Gastrocnemius medialis (tissue), 4 donors: ENCODE measurements at regions not wholly inside any gene's neighbourhood (a gene's known extent, or its start where the extent isn't known, plus 50 kb on each side); places are given as distances from the start of the nearest gene placed in this dataset.

Experiments used
- ATAC-seq, 2 donors: fragments of 150-250 bp; one replicate each; pipeline ENCODE4 v1.9.1; 2016
- DNase-seq, 2 donors: peaks; one replicate each; pipeline ENCODE4 v3.0.0-alpha.2; 2019
- H3K27ac ChIP-seq, 4 donors: fragments of 200-600 bp; sonication (generic); 1 replicate in 1 of 4; 2 replicates in 3 of 4; pipeline ENCODE4 v1.5.1; 2016 to 2018; ENCODE audit warnings: mild to moderate bottlenecking in 2 of 4, moderate library complexity in 1 of 4
- H3K27me3 ChIP-seq, 3 donors: fragments of 200-600 bp; sonication (generic) in 2 of 3; 1 replicate in 1 of 3; 2 replicates in 2 of 3; pipeline versions ENCODE4 v1.5.1 to v1.6.0; 2016 to 2019; ENCODE audit warnings: mild to moderate bottlenecking in 1 of 3, moderate library complexity in 1 of 3
- H3K36me3 ChIP-seq, 2 donors: fragments of 200-600 bp; sonication (generic) in 1 of 2; one replicate each; pipeline ENCODE4 v1.5.1; 2017 to 2018
- H3K4me1 ChIP-seq, 2 donors: fragments of 200-600 bp; sonication (generic) in 1 of 2; one replicate each; pipeline ENCODE4 v1.5.1; 2016 to 2017; ENCODE audit warnings: mild to moderate bottlenecking in 2 of 2
- H3K4me3 ChIP-seq, 4 donors: fragments of 200-600 bp; sonication (generic) in 3 of 4; 1 replicate in 1 of 4; 2 replicates in 3 of 4; pipeline ENCODE4 v1.5.1; 2016 to 2019; ENCODE audit warnings: mild to moderate bottlenecking in 2 of 4
- H3K9me3 ChIP-seq, 3 donors: fragments of 200-600 bp; sonication (generic) in 2 of 3; 1 replicate in 1 of 3; 2 replicates in 2 of 3; pipeline ENCODE4 v1.5.1; 2016 to 2019
- POLR2A ChIP-seq, 2 donors: fragments of 450-650 bp; IDR thresholded peaks; one replicate each; pipeline ENCODE4 v1.6.1; 2017; ENCODE audit warnings: antibody characterized with exemption in 2 of 2, mild to moderate bottlenecking in 2 of 2, moderate library complexity in 2 of 2
- in situ Hi-C, 4 donors: fragments of 200-750 bp; cut with MboI; loops; one replicate each; pipeline versions ENCODE4 v1.15.0 to v1.8.0; 2017; ENCODE audit warnings: low sequenced_read_pairs in 4 of 4
- intact Hi-C: fragments of 100-400 bp; cut with DNase I; formaldehyde crosslinking; loops from one replicate; pipeline ENCODE4 v1.15.1; 2023; ENCODE audit warnings: low total_unique reads
- TF ChIP-seq, protein P1 (sequence below), 5 experiments: fragments of 450-650 bp in 3 of 5; fragments of 200-600 bp in 2 of 5; sonication (generic) in 2 of 5; IDR thresholded peaks in 4 of 5; conservative IDR thresholded peaks in 1 of 5; 1 replicate in 4 of 5; 2 replicates in 1 of 5; pipeline ENCODE4 v1.5.1; 2016 to 2019; ENCODE audit warnings: antibody characterized with exemption in 5 of 5, mild to moderate bottlenecking in 3 of 5, moderate library complexity in 3 of 5

DNA sequence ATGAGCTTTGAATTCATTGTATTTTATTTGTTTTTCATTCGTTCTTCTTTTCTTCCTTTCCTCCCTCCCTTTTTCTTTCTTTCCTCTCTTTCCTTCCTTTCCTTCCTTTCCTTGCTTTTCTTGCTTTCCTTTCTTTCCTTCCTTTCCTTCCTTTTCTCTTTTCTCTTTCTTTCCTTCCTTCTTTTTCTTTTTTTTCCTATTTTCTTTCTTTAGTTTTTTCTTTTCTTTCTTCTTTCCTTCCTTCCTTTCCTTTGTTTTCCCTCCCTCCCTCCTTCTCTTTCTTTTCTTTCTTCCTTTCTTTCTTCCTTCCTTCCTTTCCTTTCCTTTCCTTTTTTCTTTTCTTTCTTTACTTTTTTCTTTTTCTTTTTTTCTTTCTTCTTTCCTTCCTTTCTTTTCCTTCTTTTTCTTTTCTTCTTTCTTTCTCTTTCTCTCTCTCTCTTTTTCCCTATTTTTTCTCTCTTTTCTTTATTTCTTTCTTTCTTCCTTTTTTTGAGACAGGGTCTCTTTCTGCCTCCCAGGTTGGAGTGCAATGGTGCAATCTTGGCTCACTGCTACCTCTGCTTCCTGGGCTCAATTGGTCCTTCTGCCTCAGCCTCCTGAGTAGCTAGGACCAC is 357.1 kb upstream of the PRR16 start:
- DNase-seq = no peak

DNA sequence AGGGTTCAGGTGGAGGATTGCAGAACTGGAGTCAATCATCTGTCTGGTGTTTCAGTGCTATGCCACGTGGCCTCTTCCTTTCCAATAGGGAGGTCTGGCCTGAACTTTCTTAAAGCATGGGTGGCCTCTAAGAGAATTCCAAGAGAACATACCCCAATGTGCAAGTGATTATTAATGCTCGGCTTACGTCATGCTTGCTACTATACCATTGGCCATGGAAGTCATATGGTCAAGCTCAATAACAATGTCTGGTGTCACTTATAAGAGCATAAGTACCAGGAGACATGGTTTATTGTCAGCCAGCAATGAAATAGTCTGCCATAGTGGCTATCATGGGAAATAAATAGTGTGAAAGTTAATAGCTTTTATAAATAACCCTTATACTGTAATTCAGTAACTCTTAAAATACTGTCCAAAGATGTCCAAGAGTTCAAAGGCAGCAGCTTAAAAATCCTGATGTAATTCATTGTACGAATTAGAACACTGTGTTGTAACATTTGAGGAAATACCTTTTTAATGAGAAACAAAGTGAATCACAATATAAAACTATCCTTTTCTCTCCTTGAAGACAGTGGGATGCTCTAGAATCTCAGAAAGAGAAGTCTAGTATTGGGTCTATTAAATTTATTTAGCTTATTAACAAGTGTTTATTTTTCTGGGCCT is 355.4 kb upstream of the PRR16 start:
- Histone ChIP-seq H3K9me3 (no peaks in the 10 kb centered on the region), H3K27ac (no peak overlapping the region), H3K27me3 (no peaks in the 10 kb centered on the region), H3K4me3 (no peak overlapping the region), H3K36me3 (no peaks in the 10 kb centered on the region), H3K4me1 (no peaks in the 10 kb centered on the region)
- DNase-seq (no peak), ATAC-seq (no peak)
- intact Hi-C loops = no loop called here
- in situ Hi-C loops = no loop called here
- no peak for TF ChIP-seq POLR2A (IDR thresholded peaks at IDR 0.05)
- TF ChIP-seq, protein P1, sequence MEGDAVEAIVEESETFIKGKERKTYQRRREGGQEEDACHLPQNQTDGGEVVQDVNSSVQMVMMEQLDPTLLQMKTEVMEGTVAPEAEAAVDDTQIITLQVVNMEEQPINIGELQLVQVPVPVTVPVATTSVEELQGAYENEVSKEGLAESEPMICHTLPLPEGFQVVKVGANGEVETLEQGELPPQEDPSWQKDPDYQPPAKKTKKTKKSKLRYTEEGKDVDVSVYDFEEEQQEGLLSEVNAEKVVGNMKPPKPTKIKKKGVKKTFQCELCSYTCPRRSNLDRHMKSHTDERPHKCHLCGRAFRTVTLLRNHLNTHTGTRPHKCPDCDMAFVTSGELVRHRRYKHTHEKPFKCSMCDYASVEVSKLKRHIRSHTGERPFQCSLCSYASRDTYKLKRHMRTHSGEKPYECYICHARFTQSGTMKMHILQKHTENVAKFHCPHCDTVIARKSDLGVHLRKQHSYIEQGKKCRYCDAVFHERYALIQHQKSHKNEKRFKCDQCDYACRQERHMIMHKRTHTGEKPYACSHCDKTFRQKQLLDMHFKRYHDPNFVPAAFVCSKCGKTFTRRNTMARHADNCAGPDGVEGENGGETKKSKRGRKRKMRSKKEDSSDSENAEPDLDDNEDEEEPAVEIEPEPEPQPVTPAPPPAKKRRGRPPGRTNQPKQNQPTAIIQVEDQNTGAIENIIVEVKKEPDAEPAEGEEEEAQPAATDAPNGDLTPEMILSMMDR (IDR thresholded peaks at IDR 0.05 in 4 of 5, conservative IDR thresholded peaks at IDR 0.05 in 1 of 5) = no peak

More for the DNA sequence above, 357.1 kb upstream of the PRR16 start:
- H3K27ac ChIP-seq = no peak overlapping the region
- H3K36me3 ChIP-seq = no peaks in the 10 kb centered on the region
- in situ Hi-C loops (no loop called here), intact Hi-C loops (no loop called here)
- H3K9me3 ChIP-seq = no peaks in the 10 kb centered on the region
- no peak for ATAC-seq
- TF ChIP-seq, protein P1 (IDR thresholded peaks at IDR 0.05 in 4 of 5, conservative IDR thresholded peaks at IDR 0.05 in 1 of 5) = no peak
- TF ChIP-seq POLR2A (IDR thresholded peaks at IDR 0.05) = no peak
- H3K4me3 ChIP-seq = no peak overlapping the region
- no peaks in the 10 kb centered on the region for H3K27me3 ChIP-seq
- no peaks in the 10 kb centered on the region for H3K4me1 ChIP-seq

DNA sequence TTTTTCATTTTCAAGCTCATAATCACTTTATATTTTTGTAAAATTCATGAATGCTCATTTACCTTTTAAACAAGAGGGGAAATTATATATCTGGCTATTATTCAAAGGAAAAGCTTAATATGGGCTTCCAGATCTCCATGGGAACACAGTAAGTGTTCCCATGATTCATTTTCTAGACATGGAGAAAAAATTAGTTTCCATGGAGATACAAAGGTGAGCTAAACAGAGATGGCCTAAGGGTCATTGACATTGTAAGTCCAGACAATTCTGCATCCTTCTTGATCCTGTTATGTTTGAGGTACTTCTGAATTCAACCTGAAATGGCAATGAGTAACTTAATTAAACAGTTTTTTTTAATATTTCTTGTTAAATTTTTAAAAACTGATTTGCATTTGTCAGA is 341.4 kb upstream of the PRR16 start:
- ATAC-seq (no peak), DNase-seq (no peak)
- in situ Hi-C loops (no loop called here), intact Hi-C loops (no loop called here)
- no peaks in the 10 kb centered on the region for H3K9me3 ChIP-seq
- no peaks in the 10 kb centered on the region for H3K36me3 ChIP-seq
- H3K27ac ChIP-seq = no peak overlapping the region
- H3K27me3 ChIP-seq = no peaks in the 10 kb centered on the region
- H3K4me3 ChIP-seq = no peak overlapping the region
- TF ChIP-seq, protein P1 (IDR thresholded peaks at IDR 0.05 in 4 of 5, conservative IDR thresholded peaks at IDR 0.05 in 1 of 5) = no peak
- no peak for TF ChIP-seq POLR2A (IDR thresholded peaks at IDR 0.05)
- H3K4me1 ChIP-seq = no peaks in the 10 kb centered on the region

DNA sequence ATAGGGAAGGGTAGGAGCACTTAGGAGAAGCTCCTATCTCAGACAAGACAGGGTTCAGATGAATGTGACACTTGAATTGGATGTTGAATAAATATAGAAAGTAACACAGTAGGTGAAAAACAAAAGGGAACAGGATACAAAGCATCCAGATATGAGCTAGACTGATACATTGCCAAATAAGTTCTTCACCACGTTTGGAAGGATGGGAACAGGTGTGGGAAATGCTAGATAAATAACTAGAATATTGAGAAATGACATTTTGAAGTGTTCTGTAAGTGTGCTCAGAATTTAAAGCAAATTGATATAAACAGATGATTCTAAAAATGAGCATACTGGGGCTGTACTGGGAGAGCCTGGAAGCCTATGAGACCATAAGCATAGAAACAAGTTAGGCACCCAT is 340.1 kb upstream of the PRR16 start:
- Histone ChIP-seq H3K36me3 (no peaks in the 10 kb centered on the region), H3K27me3 (no peaks in the 10 kb centered on the region), H3K9me3 (no peaks in the 10 kb centered on the region), H3K27ac (no peak overlapping the region), H3K4me3 (no peak overlapping the region), H3K4me1 (no peaks in the 10 kb centered on the region)
- DNase-seq (no peak), ATAC-seq (no peak)
- TF ChIP-seq, protein P1 (IDR thresholded peaks at IDR 0.05 in 4 of 5, conservative IDR thresholded peaks at IDR 0.05 in 1 of 5) = no peak
- TF ChIP-seq POLR2A (IDR thresholded peaks at IDR 0.05) = no peak
- in situ Hi-C loops (no loop called here), intact Hi-C loops (no loop called here)
